Lower lobe of right lung (tissue), 2 donors: ENCODE measurements at regions not wholly inside any gene's neighbourhood (a gene's known extent, or its start where the extent isn't known, plus 50 kb on each side); places are given as distances from the start of the nearest gene placed in this dataset.

Source experiments
- ATAC-seq, 2 donors: fragments of 200-7000 bp; cut with Tn5 transposase; one replicate each; pipeline ENCODE4 v1.9.1; 2020 to 2022; ENCODE audit warnings: mild to moderate bottlenecking in 2 of 2, moderate library complexity in 2 of 2
- DNase-seq: peaks from one replicate; pipeline ENCODE4 v3.0.0-alpha.2; 2020
- H3K27ac ChIP-seq: fragments of 200-600 bp; one replicate; pipeline ENCODE4 v1.8.0; 2022
- H3K27me3 ChIP-seq: fragments of 200-600 bp; one replicate; pipeline ENCODE4 v1.8.0; 2022; ENCODE audit warnings: low read depth
- H3K36me3 ChIP-seq: fragments of 200-600 bp; one replicate; pipeline ENCODE4 v1.8.0; 2022; ENCODE audit warnings: mild to moderate bottlenecking
- H3K4me1 ChIP-seq: fragments of 200-600 bp; one replicate; pipeline ENCODE4 v1.8.0; 2022
- H3K4me3 ChIP-seq: fragments of 200-600 bp; one replicate; pipeline ENCODE4 v1.8.0; 2022; ENCODE audit warnings: mild to moderate bottlenecking
- H3K9me3 ChIP-seq: fragments of 200-600 bp; one replicate; pipeline ENCODE4 v1.8.0; 2022
- CTCF ChIP-seq: fragments of 200-600 bp; IDR thresholded peaks from one replicate; pipeline ENCODE4 v1.8.0; 2022; ENCODE audit warnings: antibody characterized with exemption, mild to moderate bottlenecking
- intact Hi-C: fragments of 100-400 bp; cut with DNase I; formaldehyde crosslinking; loops from one replicate; pipeline ENCODE4 v1.11.0; 2022
- donor health status: DM: no; HTN: yes; CAD: no; lungs with severe emphysema.

DNA sequence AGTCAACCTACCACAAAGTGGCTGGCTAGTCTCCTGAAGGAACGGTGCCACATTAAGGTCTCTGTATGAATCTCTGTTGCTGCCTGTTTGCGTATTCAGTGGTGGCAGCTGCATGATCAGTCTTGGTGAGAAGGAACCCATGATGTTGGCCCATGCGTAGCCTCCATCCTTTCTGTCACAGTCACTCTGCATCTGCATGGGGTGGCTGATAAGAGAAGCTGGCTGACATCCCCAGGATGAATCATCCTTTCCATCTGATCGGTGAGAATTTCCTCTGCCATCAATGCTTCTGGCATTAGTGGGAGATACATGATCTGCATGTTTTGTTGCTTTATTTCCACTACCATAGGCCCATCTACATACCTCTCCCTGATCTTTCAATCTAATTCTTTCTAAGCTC, 199.0 kb upstream of the NECTIN1 start:
- no peaks in the 10 kb centered on the region for H3K27me3 ChIP-seq
- no peaks in the 10 kb centered on the region for H3K36me3 ChIP-seq
- no peak for TF ChIP-seq CTCF
- H3K9me3 ChIP-seq = no peaks in the 10 kb centered on the region
- H3K4me3 ChIP-seq = no peak overlapping the region
- no peak overlapping the region for H3K27ac ChIP-seq
- intact Hi-C loops = no loop called here
- H3K4me1 ChIP-seq = no peaks in the 10 kb centered on the region
- DNase-seq (no peak), ATAC-seq (no peak)

- H3K4me3 ChIP-seq = no peak overlapping the region
- H3K27me3 ChIP-seq = peaks cover 11% of the 10 kb centered on the region
- intact Hi-C loops = no loop called here
- DNase-seq (no peak), ATAC-seq (no peak)
- no peak overlapping the region for H3K27ac ChIP-seq
- H3K9me3 ChIP-seq = no peaks in the 10 kb centered on the region
- no peaks in the 10 kb centered on the region for H3K4me1 ChIP-seq
- no peak for TF ChIP-seq CTCF
- H3K36me3 ChIP-seq = no peaks in the 10 kb centered on the region
These were observed 195.0 kb upstream of the NECTIN1 start for GRCh38 chr11:119924017-119924416.

DNA sequence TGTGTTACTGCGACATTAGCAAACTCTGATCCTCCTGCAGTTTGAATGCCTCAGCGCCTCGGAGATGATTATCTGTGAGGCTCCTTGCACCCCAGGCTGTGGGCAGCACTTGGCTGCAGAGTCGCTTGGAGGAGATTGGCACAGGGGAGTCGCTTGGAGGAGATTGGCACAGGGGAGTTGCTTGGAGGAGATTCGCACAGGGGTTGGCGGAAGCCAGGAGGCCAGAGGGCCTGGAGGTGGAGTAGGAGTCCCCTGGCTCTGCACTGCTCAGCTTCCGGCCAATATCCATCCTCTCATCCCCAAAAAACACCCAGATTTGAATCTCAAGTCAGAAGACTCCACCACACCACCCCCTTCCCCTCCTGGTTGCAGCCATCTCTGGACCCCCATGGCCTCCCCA, 192.6 kb upstream of the NECTIN1 start:
- no peak for ATAC-seq
- DNase-seq = no peak

DNA sequence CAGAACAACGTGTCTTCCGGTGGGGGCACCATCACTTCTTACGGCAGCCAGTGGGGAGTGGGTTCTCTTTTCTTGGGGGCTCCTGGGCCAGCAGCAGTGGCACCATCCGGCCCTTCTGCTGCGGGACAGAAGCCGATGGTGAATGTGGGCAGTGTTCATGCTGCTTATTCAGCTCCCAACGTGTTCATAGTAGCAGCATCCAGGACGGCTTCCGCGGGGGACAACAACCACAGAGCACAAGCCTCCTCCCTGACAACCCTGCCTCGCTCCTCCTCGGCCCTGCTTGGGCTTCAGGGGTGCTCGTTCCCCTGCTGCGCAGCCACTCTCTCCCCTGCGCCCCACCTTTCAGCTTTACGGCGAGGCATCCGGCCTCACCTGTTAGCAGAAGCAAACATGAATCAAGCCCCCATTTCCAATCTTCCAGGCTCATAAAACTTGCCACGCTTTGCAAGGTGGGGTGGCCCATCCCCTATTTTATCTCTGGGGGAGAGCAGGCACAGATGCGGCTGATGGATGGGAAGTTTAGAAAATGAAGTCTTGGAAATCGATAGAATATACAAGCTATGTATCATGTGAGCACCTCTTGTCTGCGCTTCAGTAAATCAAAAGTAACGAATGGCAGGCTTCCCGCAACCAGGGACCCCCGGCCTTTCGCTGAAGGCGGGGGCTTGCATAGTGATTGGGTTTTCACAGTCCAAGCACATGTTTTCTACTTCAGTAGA, 191.8 kb upstream of the NECTIN1 start:
- intact Hi-C loops = no loop called here
- no peak overlapping the region for H3K4me3 ChIP-seq

More for the DNA sequence above, 192.6 kb upstream of the NECTIN1 start:
- Histone ChIP-seq H3K27me3 (peaks cover 11% of the 10 kb centered on the region), H3K4me3 (no peak overlapping the region), H3K9me3 (no peaks in the 10 kb centered on the region), H3K27ac (no peak overlapping the region), H3K36me3 (no peaks in the 10 kb centered on the region), H3K4me1 (no peaks in the 10 kb centered on the region)
- intact Hi-C loops = no loop called here
- TF ChIP-seq CTCF = no peak

DNA sequence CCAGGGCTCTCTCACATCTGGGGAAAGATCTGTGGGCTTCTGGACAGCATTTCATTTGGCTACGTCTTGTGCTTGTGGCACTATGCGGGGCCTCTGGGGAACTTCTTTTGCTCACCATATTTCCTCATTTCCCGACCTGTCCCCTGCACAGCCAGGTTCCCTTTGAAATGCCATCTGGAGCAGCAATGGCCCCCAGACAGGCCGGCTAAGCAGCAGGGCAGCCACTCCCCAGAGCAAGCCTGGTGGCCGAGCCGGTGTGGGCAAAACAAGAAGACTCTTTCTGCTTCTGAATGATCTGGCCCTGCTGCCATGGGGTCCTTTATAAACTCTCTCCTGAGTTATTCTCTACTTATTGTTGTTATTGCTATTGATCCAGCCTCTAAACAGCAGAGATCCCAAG, 190.7 kb upstream of the NECTIN1 start:
- DNase-seq (no peak), ATAC-seq (no peak)
- no peaks in the 10 kb centered on the region for H3K9me3 ChIP-seq
- no peak overlapping the region for H3K4me3 ChIP-seq
- no peak for TF ChIP-seq CTCF
- H3K36me3 ChIP-seq = no peaks in the 10 kb centered on the region
- peaks cover 11% of the 10 kb centered on the region for H3K27me3 ChIP-seq
- H3K4me1 ChIP-seq = no peaks in the 10 kb centered on the region
- no peak overlapping the region for H3K27ac ChIP-seq
- intact Hi-C loops = no loop called here

More for the DNA sequence above, 191.8 kb upstream of the NECTIN1 start:
- H3K27ac ChIP-seq = no peak overlapping the region
- TF ChIP-seq CTCF = no peak
- no peaks in the 10 kb centered on the region for H3K36me3 ChIP-seq
- no peaks in the 10 kb centered on the region for H3K9me3 ChIP-seq
- DNase-seq (no peak), ATAC-seq (no peak)
- H3K4me1 ChIP-seq = no peaks in the 10 kb centered on the region
- H3K27me3 ChIP-seq = peaks cover 11% of the 10 kb centered on the region
